RPMI8226 (cell line): ENCODE measurements at regions not wholly inside any gene's neighbourhood (a gene's known extent, or its start where the extent isn't known, plus 50 kb on each side); places are given as distances from the start of the nearest gene placed in this dataset.

ENCODE experiments used
- DNase-seq: peaks from one replicate; pipeline ENCODE4 v3.0.0-alpha.2; 2015

DNA sequence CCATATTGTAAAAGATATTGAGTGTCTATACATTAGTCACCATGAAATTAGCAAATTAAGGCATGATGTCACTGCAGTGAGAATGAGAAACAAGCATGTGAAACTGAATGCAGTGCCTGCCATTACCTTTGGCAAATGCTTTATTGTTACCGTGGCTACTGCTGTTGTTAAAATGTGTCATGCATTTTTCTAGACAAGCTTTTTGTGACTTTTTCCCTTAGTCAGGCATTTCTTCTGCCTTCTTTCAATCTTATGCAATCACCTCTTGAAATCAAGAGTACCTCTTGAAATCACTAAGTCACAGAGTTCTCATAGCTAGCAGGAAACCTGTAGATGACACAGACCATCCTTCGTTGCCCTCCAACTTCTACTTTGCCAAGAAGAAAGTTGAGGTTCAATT is 461.7 kb upstream of the TENM4 start:
- no peak for DNase-seq

DNA sequence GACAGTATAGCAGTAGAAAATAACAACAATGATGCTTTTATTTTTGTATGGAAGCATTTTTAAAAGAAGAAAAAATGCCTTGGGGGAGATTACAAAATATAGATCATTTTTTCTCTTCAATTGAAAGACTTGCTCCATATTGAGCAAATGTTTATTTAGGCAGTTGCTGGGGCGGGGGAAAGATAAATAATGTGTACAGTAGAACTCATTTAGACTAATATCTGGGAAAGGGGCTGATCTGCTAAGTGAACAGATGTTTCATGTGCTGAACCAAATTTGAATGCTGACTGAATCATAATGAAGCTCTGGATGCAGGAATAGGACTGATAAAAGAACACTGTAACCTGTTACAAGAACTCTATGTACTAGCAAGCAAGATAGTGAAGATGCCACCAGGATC is 457.1 kb upstream of the TENM4 start:
- DNase-seq = no peak

DNA sequence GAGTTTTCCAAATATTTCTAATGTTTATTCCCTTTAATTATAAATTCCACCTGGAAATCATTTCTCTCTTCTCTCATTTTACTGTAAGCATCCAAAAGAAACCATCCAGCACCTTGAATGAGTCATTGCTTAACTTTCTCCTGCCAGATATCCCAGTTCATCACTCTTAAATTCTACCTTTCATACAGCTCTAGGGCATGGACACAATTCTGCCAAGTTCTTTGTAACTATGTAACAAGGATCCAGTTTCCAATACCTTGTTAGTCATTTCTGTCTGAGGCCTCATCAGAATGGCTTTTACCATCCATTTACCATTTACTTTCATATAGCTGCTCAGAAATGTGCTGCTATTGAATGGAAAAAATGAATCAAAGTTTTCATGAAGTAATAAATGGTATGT is 455.4 kb upstream of the TENM4 start:
- no peak for DNase-seq

DNA sequence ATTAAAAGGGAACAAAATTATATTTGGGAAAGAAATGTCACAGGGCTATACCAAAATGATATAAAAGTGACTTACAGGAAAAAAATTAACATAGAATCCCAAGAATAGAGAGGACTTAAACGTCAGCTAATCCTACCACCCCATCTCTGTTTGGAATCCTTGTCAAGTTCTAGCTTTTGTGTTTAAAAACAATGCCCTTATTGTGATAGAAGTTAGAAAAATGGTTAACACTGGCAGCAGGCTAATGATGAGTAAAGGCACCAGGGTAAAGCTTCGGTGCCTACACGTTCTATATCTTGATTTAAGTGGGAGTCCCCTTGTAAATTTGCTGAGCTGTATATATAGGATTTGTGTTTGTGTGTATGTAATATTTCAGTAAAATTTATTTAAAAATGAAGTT is 453.3 kb upstream of the TENM4 start:
- no peak for DNase-seq

DNA sequence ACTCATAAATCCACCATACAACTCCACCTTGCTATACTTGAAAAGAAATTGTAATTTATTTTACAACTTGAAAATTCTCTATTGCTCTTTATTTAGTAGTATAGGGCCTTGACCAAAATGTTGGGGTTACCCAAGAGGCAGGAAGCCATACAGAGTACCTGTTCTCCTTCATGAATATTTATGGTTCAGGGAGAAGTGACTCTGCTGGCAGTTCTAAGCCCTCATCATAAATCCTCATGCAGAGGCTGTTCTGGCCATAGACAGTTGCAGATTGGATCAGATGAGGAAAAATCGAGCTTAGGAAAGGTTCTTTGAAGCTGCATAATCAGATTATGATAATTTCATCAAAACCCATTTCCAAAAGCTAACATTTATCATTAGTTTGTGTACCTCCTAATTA is 449.4 kb upstream of the TENM4 start:
- DNase-seq = no peak

DNA sequence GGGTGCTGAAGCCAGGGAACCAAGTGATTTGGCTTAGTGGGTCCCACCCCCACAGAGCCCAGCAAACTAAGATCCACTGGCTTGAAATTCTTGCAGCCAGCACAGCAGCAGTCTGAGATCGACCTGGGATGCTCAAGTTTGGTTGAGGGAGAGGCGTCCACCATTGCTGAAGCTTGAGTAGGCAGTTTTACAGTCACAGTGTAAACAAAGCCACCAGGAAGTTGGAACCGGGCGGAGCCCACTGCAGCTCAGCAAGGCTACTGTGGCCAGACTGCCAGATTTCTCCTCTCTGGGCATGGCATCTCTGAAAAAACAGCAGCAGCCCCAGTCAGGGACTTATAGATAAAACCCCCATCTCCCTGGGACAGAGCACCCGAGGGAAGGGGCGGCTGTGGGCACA is 424.1 kb upstream of the TENM4 start:
- no peak for DNase-seq

DNA sequence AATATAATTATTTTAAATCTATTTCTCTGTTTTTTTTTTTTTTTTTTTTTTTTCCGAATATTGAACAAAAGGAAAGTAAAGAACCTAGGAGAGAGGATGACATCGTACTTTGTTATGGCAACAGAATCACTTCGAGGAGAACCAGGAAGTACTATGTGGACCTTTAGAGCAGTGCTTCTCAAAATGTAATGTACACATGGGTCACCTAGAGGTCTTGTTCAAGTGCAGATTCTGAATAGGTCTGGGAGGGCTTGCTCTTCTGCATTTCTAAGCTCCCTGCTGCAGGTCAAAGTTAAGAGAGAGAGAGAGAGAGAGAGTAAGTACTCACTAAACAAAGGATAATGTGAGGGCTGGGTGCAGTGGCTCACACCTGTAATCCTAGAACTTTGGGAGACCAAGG is 419.5 kb upstream of the TENM4 start:
- no peak for DNase-seq

DNA sequence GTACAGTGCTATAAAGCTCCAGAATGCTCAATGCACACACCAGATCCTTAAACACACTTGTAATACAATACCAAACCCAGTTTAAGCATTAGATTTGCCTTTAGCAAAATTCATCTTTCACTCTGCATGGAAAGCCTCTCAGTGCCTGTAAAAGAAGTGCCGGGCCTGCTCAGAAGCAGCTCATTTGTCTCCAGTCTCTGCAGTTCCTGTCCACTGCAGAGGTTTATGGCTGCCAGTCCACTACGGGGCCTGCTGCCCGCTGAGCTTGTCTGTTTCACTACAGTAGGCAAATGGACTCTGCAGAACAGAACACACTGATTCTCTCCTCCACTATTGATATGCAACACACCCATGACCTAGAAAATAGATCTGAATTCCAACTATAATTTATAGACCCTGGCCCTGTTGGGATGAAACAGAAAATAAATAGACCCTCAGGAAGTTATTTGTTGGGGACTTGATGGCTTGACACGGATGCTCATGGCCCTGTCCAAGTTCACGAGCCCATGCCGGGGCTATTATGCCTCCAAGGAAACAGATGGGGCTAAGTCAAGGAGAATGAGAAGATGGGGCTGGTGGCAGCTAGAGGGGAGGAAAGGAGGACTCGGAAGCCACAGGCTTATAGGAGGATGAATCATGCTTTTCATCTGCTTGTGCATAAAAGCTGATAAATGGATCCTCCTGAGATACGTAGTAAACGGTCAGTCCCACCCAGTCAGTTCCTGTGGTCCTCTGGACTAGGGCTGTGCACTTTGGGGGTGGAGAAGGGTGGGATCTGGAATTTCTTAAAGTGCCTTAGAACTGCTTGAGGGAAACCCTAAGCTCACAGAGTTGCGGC is 416.8 kb upstream of the TENM4 start:
- DNase-seq = no peak

DNA sequence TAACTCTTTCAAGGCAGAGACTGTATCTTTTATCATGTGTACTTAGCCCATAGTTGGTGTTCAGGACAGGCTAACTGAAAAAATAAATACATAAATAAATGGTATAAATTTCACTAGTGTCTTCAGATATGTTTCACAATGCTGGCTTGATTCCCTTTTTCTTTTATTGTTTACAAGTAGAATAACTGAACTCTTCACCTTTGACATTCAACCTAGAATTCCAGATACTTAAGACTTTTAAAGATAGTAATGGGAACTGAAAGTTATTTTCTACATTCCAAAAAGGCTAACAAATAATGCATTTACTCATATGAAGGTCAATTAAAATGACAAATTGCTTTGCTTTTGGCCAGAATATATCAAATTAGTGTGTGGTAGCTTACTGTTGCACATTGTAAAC is 411.3 kb upstream of the TENM4 start:
- DNase-seq = no peak

DNA sequence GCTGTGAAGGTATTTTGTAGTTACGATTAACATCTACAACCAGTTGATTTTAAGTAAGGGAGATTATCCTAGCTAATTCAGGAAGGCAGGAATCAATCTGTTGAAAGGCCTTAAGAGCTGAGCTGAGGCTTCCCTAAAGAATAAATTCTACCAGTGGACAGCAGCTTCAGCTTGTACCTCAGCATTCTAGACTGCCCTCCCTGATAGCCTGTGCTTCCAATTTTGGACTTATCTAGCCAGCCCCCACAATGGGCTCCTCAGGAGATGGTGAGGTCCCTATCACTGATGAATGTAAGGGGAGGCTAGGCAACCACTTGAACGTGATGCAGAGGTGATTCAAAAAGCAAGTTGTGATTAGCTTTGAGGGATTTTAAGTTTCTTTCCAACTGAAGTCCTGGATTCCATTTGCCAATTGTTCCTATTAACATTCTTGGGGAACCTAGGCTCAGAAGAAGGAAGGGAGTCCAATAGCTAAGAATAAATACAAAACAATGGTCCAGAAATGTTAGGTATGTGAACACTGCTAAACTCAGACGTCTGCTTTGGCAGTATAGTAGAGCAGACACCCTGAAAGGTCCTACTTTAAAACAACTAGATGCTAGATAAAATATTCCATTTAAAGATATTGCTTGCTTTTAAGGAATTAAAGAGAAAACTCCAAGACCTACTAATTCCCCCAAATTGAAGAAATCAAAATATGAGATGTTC is 404.3 kb upstream of the TENM4 start:
- DNase-seq = no peak

DNA sequence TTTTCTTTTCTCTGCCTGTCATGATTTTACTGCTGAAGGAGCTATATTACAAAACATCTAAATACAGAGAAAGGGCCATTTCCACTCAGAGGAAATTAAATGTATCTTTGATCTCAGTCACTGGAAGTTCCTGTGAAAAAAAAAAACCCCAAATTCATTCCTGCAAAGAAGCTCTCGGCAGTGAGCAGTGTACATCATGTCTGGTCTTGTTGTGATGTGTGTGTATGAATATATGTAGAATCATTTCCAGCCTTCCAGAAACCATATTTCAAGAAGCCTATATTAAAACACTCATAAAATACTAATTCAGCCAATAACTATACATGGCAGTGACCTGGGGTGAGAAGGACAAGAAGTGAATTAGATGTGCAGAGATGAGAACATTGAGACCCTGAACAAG is 393.2 kb upstream of the TENM4 start:
- DNase-seq = no peak

DNA sequence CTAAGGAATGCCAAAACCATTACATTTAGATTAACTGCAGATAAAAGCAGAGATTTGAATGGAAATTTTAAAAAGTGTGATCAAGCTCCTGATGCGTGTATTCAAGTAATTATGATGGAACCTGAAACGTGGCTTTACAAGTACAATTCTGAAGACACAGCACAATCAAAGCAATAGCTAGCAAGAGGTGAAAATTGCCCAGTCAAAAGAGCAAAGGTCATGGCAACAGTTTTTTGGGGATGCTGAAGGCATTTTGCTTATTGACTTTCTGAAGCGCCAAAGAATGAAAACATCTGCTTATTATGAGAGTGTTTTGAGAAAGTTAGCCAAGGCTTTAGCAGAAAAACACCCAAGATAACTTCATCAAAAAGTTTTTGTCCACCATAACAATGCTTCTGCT is 389.6 kb upstream of the TENM4 start:
- DNase-seq = no peak

DNA sequence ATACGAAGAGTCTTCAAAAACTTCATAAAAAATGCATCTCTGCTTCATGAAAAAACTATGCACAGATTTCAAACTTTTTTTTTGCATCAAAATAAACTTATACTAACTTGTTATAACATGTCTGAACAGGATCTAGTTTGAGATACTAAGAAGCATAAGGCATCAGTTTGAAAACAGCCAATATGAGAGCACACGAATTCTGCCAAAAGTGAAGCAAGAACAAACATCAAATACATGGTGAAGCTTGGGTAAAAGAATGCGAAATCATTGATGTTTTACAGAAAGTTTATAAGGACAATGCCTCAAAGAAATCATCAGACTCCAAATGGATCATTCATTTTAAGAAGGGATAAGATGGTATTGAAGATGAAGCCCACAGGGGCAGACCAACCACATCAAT is 389.1 kb upstream of the TENM4 start:
- no peak for DNase-seq

DNA sequence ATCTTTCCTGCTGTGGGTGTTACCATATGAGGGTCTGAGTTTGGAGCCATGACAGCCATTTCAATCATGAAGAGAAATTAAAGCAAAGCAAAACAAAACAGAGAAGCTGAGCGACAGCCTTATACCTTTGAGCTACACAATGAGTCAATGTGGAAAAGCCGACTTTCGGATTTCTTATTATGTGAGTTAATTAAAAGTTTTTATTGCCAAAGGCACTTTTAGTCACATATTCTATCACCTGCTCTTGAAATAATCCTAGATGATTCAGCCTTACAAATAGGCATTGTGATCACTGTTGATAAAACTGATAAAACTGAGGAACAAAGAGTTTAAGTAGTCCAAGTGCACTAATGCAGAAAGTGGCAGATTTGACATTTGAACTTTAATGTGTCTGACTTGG is 381.9 kb upstream of the TENM4 start:
- no peak for DNase-seq

DNA sequence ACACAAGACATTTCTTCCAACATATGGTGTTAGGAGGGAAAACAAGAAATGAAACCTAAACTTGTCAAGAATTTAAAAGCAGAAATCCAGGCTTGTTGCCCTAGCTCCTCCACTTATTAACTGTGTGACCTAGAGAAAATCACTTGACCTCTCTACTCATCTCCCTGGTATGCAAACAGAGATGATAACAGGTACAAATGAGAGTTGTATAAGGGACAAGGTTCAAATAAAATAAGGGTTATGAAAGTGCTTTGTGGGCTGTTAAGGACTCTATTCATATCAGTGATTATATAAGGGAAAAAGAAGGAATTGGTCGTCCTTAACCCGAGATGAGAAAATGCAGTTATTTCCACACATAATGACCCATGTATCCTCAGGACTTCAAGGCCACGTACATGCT is 372.7 kb upstream of the TENM4 start:
- no peak for DNase-seq

DNA sequence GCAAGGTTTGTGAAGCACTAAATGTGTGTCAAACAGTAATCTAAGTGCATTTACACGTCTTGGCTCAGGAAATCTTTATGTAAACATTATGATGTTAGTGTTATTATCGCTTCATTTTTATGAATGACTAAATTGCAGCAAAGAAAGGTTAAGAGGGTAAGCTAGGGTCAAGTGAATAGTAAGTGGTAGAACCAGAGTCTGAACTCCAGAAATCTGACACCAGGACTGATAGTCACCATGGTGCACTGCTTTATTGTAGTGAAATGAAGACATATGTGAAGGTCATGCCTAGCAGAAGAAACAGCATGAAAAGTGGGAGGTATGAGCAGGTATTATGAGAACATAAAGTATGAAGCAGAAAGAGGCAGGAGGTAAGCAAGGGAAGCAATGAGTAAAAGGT is 368.7 kb upstream of the TENM4 start:
- no peak for DNase-seq

DNA sequence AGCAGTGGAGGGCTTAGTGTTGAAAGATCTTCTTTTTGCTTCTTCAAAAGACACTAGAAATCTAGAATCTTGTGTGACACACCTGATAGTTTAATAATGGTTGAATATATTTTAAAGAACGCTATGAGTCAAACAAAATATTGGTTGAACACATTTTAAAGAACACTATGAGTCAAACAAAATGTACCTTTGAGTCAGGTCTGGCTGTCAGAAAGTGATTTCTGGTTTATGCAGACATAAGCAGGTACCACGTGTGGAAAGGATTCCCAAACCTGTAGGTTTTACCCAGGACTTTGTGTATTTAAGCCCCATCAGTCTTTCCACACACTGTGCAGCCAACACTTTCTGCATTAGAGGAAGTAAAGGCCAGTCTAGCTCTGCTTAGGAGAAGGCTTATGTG is 366.7 kb upstream of the TENM4 start:
- DNase-seq = no peak

DNA sequence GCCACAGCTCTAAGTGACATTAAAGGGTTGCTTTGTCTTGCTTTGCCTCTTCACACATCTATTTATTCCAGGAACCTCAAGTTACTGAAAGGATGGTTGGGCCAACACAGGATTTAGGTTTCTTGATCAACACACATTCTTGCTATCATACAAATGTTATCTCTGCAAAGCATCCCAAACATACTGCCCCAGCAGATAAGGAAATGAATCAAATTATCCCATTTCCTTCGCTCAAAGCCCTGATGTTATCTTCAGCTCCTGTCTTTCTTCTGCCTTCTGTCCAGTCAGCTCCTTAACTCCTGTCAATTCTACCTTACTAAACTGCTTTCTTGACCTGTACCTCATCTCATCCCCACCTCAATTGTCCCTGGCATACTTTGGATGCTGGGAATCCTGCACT is 355.9 kb upstream of the TENM4 start:
- no peak for DNase-seq

DNA sequence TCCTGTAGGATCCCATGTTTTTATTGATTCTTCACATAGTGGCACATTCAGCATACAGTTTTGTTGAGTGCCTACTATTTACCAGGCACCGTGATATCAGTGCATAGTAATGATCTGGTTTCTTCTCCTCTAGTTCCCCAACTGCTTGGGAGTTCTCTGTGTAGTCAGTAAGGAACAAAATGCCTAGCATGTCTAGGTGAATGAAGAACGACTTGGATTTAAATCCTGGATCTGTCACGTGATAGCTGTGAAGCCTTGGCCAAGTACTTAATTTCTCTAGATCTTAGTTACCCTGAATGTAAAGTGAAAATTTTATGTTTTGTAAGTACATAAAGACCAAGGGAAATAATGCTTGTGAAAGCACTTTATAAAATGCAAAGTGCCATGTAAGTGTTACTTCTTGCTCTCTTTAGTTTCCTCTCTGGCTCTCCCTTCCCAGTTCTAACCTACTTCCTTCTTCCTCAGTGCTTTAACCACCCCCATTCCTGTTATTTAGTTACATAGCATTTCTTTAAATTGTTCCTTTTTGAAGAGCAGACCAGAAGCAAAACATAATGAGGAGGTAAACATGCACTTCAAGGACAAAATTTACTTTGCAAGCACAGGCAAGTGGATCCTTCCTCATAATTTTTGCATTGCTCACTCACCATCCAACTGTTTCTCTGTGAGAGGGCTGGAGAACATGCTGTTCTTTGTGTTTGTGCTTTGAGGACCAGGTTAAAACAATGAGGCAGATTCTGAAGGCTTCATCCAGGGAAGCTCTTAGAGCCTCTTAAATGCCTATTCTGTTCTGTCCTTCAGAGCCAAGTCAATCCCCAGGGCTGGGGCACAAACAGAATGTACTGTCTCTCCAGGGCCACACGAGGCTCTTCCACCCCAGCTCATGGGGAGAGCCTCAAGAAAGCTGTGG is 353.9 kb upstream of the TENM4 start:
- DNase-seq = no peak

DNA sequence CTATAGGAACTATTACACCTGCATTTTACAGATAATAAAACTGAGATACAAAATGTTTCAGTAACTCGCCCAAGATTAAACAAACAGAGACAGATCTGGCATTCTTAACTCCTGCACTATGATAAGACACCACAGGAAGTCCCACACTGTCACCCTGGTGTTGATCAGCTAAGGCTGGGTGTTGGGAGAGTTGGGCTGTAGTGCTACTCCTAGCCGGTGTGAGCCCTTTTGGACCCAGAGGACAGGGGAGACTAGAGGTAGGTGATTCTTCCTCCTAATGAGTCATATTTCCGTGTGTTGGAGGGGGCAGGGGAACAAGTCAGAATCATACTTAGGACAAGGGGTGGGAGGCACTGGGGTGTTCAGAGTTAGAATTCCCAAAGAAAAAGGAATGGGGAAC is 353.2 kb upstream of the TENM4 start:
- DNase-seq = no peak

DNA sequence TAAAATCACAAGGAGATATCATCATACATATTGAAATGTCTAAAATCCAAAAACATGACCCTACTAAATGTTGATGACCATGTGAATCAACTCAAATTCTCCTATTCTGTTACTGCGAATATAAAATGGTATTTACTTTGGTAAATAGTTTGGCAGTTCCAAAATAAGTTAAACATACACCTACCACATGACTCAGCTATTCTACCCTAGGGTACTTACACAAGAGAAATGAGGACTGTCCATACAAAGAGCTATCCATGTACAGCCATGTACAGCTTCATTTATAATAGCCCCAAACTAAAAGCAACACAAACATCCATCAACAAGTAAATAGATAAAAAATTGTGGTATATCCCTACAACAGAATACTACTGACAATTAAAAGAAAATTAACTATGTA is 346.1 kb upstream of the TENM4 start:
- no peak for DNase-seq

DNA sequence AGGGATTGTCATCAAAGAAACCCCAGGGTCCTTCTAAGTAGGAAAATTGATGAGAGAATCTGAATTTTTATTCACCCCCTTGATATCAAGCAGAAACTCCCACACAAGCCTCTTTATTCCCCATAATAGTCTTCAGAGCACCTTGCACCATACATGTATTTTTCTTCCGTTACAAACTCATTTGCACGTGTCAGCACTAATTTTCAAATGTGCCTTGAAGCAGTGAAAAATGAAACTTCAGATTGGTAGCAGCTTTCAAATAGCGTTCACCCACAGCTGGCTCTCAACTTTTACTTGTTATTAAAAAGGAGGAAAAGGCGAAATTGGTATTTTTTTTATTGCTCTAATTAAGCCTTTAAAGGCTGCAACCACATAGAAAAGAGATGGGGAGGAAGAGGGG is 343.0 kb upstream of the TENM4 start:
- peak; percentile 7 for DNase-seq

DNA sequence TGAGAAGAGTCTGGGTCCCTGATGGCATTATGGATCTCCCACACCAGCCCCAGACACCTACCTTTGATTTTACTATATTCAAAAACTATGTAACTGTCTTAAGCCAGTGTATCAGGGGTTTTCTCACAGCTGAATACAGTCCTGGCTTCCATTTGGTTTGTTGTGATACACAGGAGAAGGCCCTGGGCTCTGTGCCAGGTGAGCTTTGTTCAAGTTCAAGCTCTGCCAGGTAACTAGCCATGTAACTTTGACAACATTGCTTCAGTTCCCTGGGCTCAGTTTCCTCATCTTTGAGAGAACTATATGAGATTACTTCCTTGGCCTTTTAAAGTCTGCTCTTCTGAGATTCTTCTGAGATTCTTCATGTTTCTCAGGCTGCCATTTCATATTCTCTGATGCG is 327.5 kb upstream of the TENM4 start:
- no peak for DNase-seq
